DOHH2 (cell line): ENCODE measurements at regions not wholly inside any gene's neighbourhood (a gene's known extent, or its start where the extent isn't known, plus 50 kb on each side); places are given as distances from the start of the nearest gene placed in this dataset.

Experiments used
- H3F3A ChIP-seq: fragments of 200-600 bp; sonication (generic), shearing (Covaris generic); 2 replicates; pipeline ENCODE4 v1.6.0; 2016; ENCODE audit warnings: antibody characterized with exemption, mild to moderate bottlenecking; ENCODE audit not compliant: control insufficient read depth, insufficient read depth
- H3K27ac ChIP-seq: fragments of 200-600 bp; sonication (generic); 2 replicates; pipeline ENCODE4 v1.5.1; 2014; ENCODE audit warnings: low read depth, mild to moderate bottlenecking, low read length, moderate library complexity
- H3K27me3 ChIP-seq: fragments of 200-600 bp; sonication (generic); 2 replicates; pipeline ENCODE4 v1.6.1; 2014; ENCODE audit warnings: mild to moderate bottlenecking, low read length, mixed read lengths; ENCODE audit not compliant: control insufficient read depth
- H3K36me3 ChIP-seq: fragments of 200-600 bp; sonication (generic); 2 replicates; pipeline ENCODE4 v1.6.1; 2014; ENCODE audit warnings: mild to moderate bottlenecking, low read length, moderate library complexity, mixed read lengths; ENCODE audit not compliant: control insufficient read depth
- H3K4me1 ChIP-seq: fragments of 200-600 bp; sonication (generic); 2 replicates; pipeline ENCODE4 v1.6.1; 2014; ENCODE audit warnings: mild to moderate bottlenecking, low read length, mixed read lengths; ENCODE audit not compliant: control insufficient read depth
- H3K4me2 ChIP-seq: fragments of 200-600 bp; sonication (generic); 2 replicates; pipeline ENCODE4 v1.6.0; 2014; ENCODE audit warnings: mild to moderate bottlenecking, low read length, moderate library complexity
- H3K4me3 ChIP-seq: fragments of 200-600 bp; sonication (generic); 2 replicates; pipeline ENCODE4 v1.5.1; 2014; ENCODE audit warnings: mild to moderate bottlenecking, low read length, mixed read lengths
- H3K79me2 ChIP-seq: fragments of 200-600 bp; sonication (generic); 2 replicates; pipeline ENCODE4 v1.6.1; 2014; ENCODE audit warnings: mild to moderate bottlenecking, low read length, mixed read lengths; ENCODE audit not compliant: control insufficient read depth
- H3K9me2 ChIP-seq: fragments of 200-600 bp; sonication (generic); replicated peaks from 2 replicates; pipeline ENCODE4 v1.6.1; 2014; ENCODE audit warnings: mild to moderate bottlenecking, low read length, mixed read lengths; ENCODE audit not compliant: control insufficient read depth
- H3K9me3 ChIP-seq: fragments of 200-600 bp; sonication (generic); 2 replicates; pipeline ENCODE4 v1.6.1; 2014; ENCODE audit warnings: antibody characterized with exemption, low read length, mixed read lengths; ENCODE audit not compliant: control insufficient read depth, insufficient read depth
- H4K20me1 ChIP-seq: fragments of 200-600 bp; sonication (generic); 2 replicates; pipeline ENCODE4 v1.6.0; 2014; ENCODE audit warnings: low read depth, mild to moderate bottlenecking, antibody characterized with exemption, low read length, moderate library complexity; ENCODE audit not compliant: control insufficient read depth, insufficient read depth
- EZH2phosphoT487 ChIP-seq: fragments of 200-600 bp; sonication (generic); IDR thresholded peaks from 2 replicates; pipeline ENCODE4 v1.6.1; 2017; ENCODE audit warnings: borderline replicate concordance, mild to moderate bottlenecking, antibody characterized with exemption, low read length, moderate library complexity, mixed read lengths
- TF ChIP-seq, protein P1 (sequence below): fragments of 200-600 bp; sonication (generic); IDR thresholded peaks from one replicate; pipeline ENCODE4 v1.5.1; 2014; ENCODE audit warnings: antibody characterized with exemption, mild to moderate bottlenecking, low read depth, low read length; ENCODE audit not compliant: poor library complexity, severe bottlenecking

DNA sequence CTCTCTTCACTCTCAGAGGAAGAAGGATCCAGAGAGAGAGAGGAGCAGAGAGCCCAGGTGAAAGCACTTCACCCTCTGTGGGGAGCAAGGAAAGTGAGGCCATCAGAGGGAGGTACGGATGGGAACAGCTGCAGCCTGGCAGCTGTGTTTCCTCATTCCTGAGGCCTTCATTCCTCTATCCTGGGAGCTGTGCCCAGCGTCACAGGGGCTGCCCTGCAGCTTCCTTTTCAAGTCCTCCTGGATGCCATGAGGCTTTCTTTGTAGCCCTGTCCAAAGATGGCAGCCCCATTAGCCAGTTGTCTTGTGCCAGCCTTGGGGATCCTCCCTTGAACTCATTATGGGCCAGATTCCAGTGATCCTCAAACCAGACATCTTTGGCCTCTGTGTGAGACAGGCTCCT, 76.8 kb upstream of the PCDH8 start:
- Histone ChIP-seq H3K79me2 (no peaks in the 10 kb centered on the region), H3K4me3 (no peak overlapping the region), H3K36me3 (no peaks in the 10 kb centered on the region), H3K27me3 (no peaks in the 10 kb centered on the region), H3F3A (no peaks in the 10 kb centered on the region), H3K27ac (no peak overlapping the region), H4K20me1 (no peaks in the 10 kb centered on the region), H3K4me1 (peaks cover 13% of the 10 kb centered on the region), H3K9me2 (no peaks in the 10 kb centered on the region), H3K4me2 (no peak overlapping the region), H3K9me3 (no peaks in the 10 kb centered on the region)
- no peak for TF ChIP-seq EZH2phosphoT487
- TF ChIP-seq, protein P1, sequence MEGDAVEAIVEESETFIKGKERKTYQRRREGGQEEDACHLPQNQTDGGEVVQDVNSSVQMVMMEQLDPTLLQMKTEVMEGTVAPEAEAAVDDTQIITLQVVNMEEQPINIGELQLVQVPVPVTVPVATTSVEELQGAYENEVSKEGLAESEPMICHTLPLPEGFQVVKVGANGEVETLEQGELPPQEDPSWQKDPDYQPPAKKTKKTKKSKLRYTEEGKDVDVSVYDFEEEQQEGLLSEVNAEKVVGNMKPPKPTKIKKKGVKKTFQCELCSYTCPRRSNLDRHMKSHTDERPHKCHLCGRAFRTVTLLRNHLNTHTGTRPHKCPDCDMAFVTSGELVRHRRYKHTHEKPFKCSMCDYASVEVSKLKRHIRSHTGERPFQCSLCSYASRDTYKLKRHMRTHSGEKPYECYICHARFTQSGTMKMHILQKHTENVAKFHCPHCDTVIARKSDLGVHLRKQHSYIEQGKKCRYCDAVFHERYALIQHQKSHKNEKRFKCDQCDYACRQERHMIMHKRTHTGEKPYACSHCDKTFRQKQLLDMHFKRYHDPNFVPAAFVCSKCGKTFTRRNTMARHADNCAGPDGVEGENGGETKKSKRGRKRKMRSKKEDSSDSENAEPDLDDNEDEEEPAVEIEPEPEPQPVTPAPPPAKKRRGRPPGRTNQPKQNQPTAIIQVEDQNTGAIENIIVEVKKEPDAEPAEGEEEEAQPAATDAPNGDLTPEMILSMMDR: no peak

DNA sequence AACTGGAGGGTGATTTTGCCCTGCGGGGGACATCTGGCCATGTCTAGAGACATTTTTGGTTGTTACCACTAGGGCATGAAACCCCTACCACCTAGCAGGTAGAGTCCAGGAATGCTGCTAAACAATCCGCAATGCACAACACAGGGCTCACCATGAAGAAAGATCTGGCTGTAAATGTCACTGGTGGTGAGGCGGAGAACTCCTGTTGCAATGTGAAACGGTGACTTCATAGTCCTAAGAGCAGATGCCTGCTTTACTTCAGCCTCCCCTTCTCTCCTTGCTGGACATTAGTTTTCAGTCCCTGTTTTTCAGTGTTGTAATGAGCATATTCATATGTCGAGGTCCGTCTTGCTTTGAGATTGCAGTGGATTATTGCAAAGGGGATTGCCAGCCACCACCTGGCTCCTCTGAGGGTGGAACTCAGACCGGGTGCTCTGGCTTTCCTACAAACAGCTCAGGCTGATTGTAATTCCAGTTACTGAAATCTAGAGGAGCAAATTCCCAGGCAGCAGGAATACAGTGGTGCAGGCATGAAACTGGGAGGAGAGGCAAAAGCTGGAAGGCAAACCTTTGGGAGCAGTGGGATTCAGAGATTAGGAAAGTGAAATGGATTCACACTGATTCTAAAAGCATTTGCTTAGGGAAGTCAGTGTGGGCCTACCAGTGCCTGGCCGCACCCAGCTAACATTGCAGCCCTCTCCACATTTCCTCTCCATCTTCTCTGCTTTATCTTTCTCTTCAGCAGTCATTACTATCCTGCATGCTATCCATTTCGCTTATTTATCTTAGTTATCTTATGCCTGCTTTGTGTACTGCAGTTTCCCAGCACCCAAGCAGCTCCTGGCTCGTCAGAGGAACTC, 76.1 kb upstream of the PCDH8 start:
- Histone ChIP-seq H3K4me2 (no peak overlapping the region), H3K4me1 (peaks cover 13% of the 10 kb centered on the region), H3K9me2 (no peaks in the 10 kb centered on the region)

DNA sequence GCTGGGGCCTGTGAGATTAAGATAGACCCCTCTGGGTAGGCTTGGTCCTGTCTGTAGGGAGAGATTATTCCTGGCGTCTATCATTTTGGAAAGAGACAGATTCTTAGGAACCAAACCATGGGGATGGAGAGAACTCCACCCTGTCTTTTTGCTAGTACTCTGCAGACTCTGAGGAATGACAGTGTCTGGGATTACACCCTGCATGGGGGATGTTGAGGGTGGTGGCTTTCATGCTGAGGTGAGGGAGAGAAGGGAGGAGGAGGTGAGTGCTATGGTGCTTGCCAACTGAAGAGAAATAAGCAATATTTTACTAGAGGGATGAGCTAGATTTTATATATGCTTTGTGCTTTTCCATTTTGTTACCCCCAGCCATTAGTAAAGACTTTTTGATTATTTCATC, 74.5 kb upstream of the PCDH8 start:
- H3F3A ChIP-seq: no peaks in the 10 kb centered on the region
- no peak overlapping the region for H3K4me3 ChIP-seq
- H3K9me2 ChIP-seq: no peaks in the 10 kb centered on the region
- H3K27me3 ChIP-seq: no peaks in the 10 kb centered on the region
- no peaks in the 10 kb centered on the region for H4K20me1 ChIP-seq
- no peaks in the 10 kb centered on the region for H3K36me3 ChIP-seq
- no peak overlapping the region for H3K4me2 ChIP-seq
- H3K4me1 ChIP-seq: peaks cover 13% of the 10 kb centered on the region
- H3K9me3 ChIP-seq: no peaks in the 10 kb centered on the region
- no peak overlapping the region for H3K27ac ChIP-seq
- no peaks in the 10 kb centered on the region for H3K79me2 ChIP-seq
- no peak for TF ChIP-seq EZH2phosphoT487
- TF ChIP-seq, protein P1: no peak

More for the DNA sequence above, 76.1 kb upstream of the PCDH8 start:
- Histone ChIP-seq H3K27ac (no peak overlapping the region), H3K4me3 (no peak overlapping the region), H3K36me3 (no peaks in the 10 kb centered on the region), H3K79me2 (no peaks in the 10 kb centered on the region), H3K27me3 (no peaks in the 10 kb centered on the region), H3K9me3 (no peaks in the 10 kb centered on the region), H3F3A (no peaks in the 10 kb centered on the region), H4K20me1 (no peaks in the 10 kb centered on the region)
- TF ChIP-seq EZH2phosphoT487: no peak
- TF ChIP-seq, protein P1: no peak
